HCT116 (cell line): ENCODE measurements at regions not wholly inside any gene's neighbourhood (a gene's known extent, or its start where the extent isn't known, plus 50 kb on each side); places are given as distances from the start of the nearest gene placed in this dataset.

Experiments used
- ATAC-seq: fragments of 200-7000 bp; cut with Tn5 transposase; 2 replicates; pipeline ENCODE4 v1.9.1; 2020; ENCODE audit warnings: mild to moderate bottlenecking, moderate library complexity
- BruUV-seq: library from RNA; stranded (reverse); fragments of 400-500 nt; replicated peaks from 2 replicates; lab custom pipeline; 2021; lab: Mats Ljungman, UMichigan
- CTCF ChIA-PET: fragments of 300-600 bp; sonication (Branson Sonifier 250); formaldehyde crosslinking; loops from one replicate; lab custom pipeline; 2021; ENCODE audit warnings: antibody characterized with exemption; lab: Charles Lee
- POLR2A ChIA-PET: fragments of 300-600, 350-600 bp; sonication (Branson Sonifier 250); formaldehyde crosslinking; loops from one replicate; lab custom pipeline; 2021; ENCODE audit warnings: antibody characterized with exemption; lab: Charles Lee
- RAD21 ChIA-PET, 2 experiments: fragments of 300-600 bp; sonication (Branson Sonifier 250); formaldehyde crosslinking; loops; one replicate each; lab custom pipeline; 2023; ENCODE audit warnings: low total read pairs in 2 of 2; ENCODE audit not compliant: uncharacterized antibody in 2 of 2, unreplicated experiment in 2 of 2, low non-redundant PET in 1 of 2; lab: Charles Lee
- DNase-seq: peaks from one replicate; pipeline ENCODE4 v3.0.0-alpha.2; 2010; ENCODE audit warnings: low read depth, low spot score
- H2AFZ ChIP-seq: fragments of 200-600 bp; shearing (Covaris generic), sonication (generic); 2 replicates; pipeline ENCODE4 v1.6.1; 2017; ENCODE audit warnings: low read depth, mixed run types, mixed read lengths, antibody characterized with exemption, low read length; ENCODE audit not compliant: poor library complexity, severe bottlenecking
- H3K27ac ChIP-seq: 2 replicates; pipeline ENCODE4 v1.5.1; 2012; ENCODE audit warnings: low read depth, low read length
- H3K27me3 ChIP-seq: fragments of 200-600 bp; sonication (generic); 2 replicates; pipeline ENCODE4 v1.6.1; 2016; ENCODE audit warnings: mixed run types, low read length, mixed read lengths; ENCODE audit not compliant: insufficient read depth
- H3K36me3 ChIP-seq, 2 experiments: fragments of 200-500 bp in 1 of 2; fragments of 200-600 bp in 1 of 2; sonication (Bioruptor generic) in 1 of 2; sonication (generic) in 1 of 2; 2 replicates each; pipeline versions ENCODE4 v1.5.1 to v1.6.1; 2014 to 2016; ENCODE audit warnings: low read length in 2 of 2, inconsistent platforms in 1 of 2, mixed read lengths in 1 of 2, mixed run types in 1 of 2; ENCODE audit not compliant: insufficient read depth in 2 of 2, control insufficient read depth in 1 of 2
- H3K4me1 ChIP-seq, 2 experiments: fragments of 200-600 bp in 1 of 2; sonication (generic) in 1 of 2; 2 replicates each; pipeline versions ENCODE4 v1.5.1 to v1.6.1; 2012 to 2017; ENCODE audit warnings: low read length in 2 of 2, inconsistent platforms in 1 of 2, mild to moderate bottlenecking in 1 of 2, mixed read lengths in 1 of 2, mixed run types in 1 of 2, moderate library complexity in 1 of 2; ENCODE audit not compliant: insufficient read depth in 2 of 2, control insufficient read depth in 1 of 2
- H3K4me2 ChIP-seq: fragments of 200-600 bp; sonication (generic); 2 replicates; pipeline ENCODE4 v1.6.1; 2017; ENCODE audit warnings: mixed run types, low read length, mixed read lengths
- H3K4me3 ChIP-seq, 2 experiments: fragments of 200-600 bp in 1 of 2; sonication (generic) in 1 of 2; replicated peaks in 1 of 2; 2 replicates each; pipeline ENCODE4 v1.5.1; 2011 to 2016; ENCODE audit warnings: low read length in 2 of 2, control low read depth in 1 of 2, low read depth in 1 of 2, mild to moderate bottlenecking in 1 of 2, mixed read lengths in 1 of 2, mixed run types in 1 of 2
- H3K79me2 ChIP-seq: fragments of 200-600 bp; sonication (generic); 2 replicates; pipeline ENCODE4 v1.6.1; 2017; ENCODE audit warnings: mild to moderate bottlenecking, mixed run types, low read length, moderate library complexity, mixed read lengths; ENCODE audit not compliant: insufficient read depth
- H3K9ac ChIP-seq: fragments of 200-600 bp; sonication (generic); 2 replicates; pipeline ENCODE4 v1.6.1; 2016; ENCODE audit warnings: low read length, mixed read lengths
- H3K9me2 ChIP-seq: fragments of 200-600 bp; sonication (generic), shearing (Covaris generic); 2 replicates; pipeline ENCODE4 v1.6.1; 2017; ENCODE audit warnings: mixed run types, mild to moderate bottlenecking, moderate library complexity; ENCODE audit not compliant: insufficient read depth
- H3K9me3 ChIP-seq, 2 experiments: fragments of 200-500 bp in 1 of 2; fragments of 200-600 bp in 1 of 2; sonication (Bioruptor generic) in 1 of 2; sonication (generic) in 1 of 2; 2 replicates each; pipeline ENCODE4 v1.6.1; 2014 to 2017; ENCODE audit warnings: low read length in 2 of 2, mixed read lengths in 2 of 2, inconsistent platforms in 1 of 2, low read depth in 1 of 2, mild to moderate bottlenecking in 1 of 2, mixed run types in 1 of 2, moderate library complexity in 1 of 2; ENCODE audit not compliant: control insufficient read depth in 1 of 2, insufficient read depth in 1 of 2
- H4K20me1 ChIP-seq: fragments of 200-600 bp; sonication (generic), shearing (Covaris generic); 2 replicates; pipeline ENCODE4 v1.6.1; 2017; ENCODE audit warnings: mixed run types, mild to moderate bottlenecking, moderate library complexity; ENCODE audit not compliant: insufficient read depth
- CEBPB ChIP-seq: IDR thresholded peaks from 2 replicates; pipeline ENCODE4 v1.6.1; 2012; ENCODE audit warnings: low read depth
- EGR1 ChIP-seq: IDR thresholded peaks from 2 replicates; pipeline ENCODE4 v1.6.1; 2012; ENCODE audit warnings: low read depth
- ELF1 ChIP-seq: IDR thresholded peaks from 2 replicates; pipeline ENCODE4 v1.6.1; 2012; ENCODE audit warnings: low read depth, borderline replicate concordance
- JUND ChIP-seq: IDR thresholded peaks from 2 replicates; pipeline ENCODE4 v1.6.1; 2012
- POLR2A ChIP-seq: IDR thresholded peaks from 2 replicates; pipeline ENCODE4 v1.7.0; 2011; ENCODE audit warnings: borderline replicate concordance; ENCODE audit not compliant: insufficient read depth, insufficient read length; ENCODE audit errors: extremely low read depth
- SP1 ChIP-seq: IDR thresholded peaks from 2 replicates; pipeline ENCODE4 v1.6.1; 2012; ENCODE audit warnings: low read depth
- TCF7L2 ChIP-seq: IDR thresholded peaks from 2 replicates; pipeline ENCODE4 v1.7.0; 2011; ENCODE audit warnings: borderline replicate concordance, inconsistent platforms; ENCODE audit not compliant: insufficient read depth, insufficient read length; ENCODE audit errors: extremely low read depth
- YY1 ChIP-seq: IDR thresholded peaks from 2 replicates; pipeline ENCODE4 v1.6.1; 2011; ENCODE audit warnings: low read length, low read depth, moderate library complexity, mild to moderate bottlenecking; ENCODE audit not compliant: insufficient replicate concordance; ENCODE audit errors: extremely low read depth
- ZNF274 ChIP-seq: fragments of 200-500 bp; sonication (Bioruptor generic); IDR thresholded peaks from 2 replicates; pipeline ENCODE4 v1.6.1; 2014; ENCODE audit warnings: mild to moderate bottlenecking, low read depth, low read length, inconsistent platforms
- intact Hi-C: fragments of 100-400 bp; cut with micrococcal nuclease; formaldehyde crosslinking; loops from 2 replicates; pipeline ENCODE4 v1.10.0; 2022

GRCh38 chr5:61999371-61999770 is 306.6 kb upstream of the KIF2A start:
- POLR2A ChIA-PET, result no interaction called here
- H3K9me3 ChIP-seq, result no peaks in the 10 kb centered on the region
- no peaks in the 10 kb centered on the region for H3K4me1 ChIP-seq
- RAD21 ChIA-PET, result no interaction called here
- no peak for ATAC-seq
- no peaks in the 10 kb centered on the region for H4K20me1 ChIP-seq
- no peak overlapping the region for H2AFZ ChIP-seq
- no peak for DNase-seq
- H3K9me2 ChIP-seq, result no peaks in the 10 kb centered on the region
- intact Hi-C loops, result no loop called here
- no peaks in the 10 kb centered on the region for H3K79me2 ChIP-seq
- H3K4me3 ChIP-seq, result no peak overlapping the region
- no peak overlapping the region for H3K27ac ChIP-seq
- TF ChIP-seq POLR2A (no peak), ZNF274 (no peak), TCF7L2 (no peak)
- H3K9ac ChIP-seq, result no peak overlapping the region
- CTCF ChIA-PET, result no interaction called here
- H3K4me2 ChIP-seq, result no peak overlapping the region
- peaks cover 47% of the 10 kb centered on the region; the same call in 1 of the 2 replicates for H3K27me3 ChIP-seq
- no peaks in the 10 kb centered on the region for H3K36me3 ChIP-seq
- BruUV-seq, result no TSS peak

DNA sequence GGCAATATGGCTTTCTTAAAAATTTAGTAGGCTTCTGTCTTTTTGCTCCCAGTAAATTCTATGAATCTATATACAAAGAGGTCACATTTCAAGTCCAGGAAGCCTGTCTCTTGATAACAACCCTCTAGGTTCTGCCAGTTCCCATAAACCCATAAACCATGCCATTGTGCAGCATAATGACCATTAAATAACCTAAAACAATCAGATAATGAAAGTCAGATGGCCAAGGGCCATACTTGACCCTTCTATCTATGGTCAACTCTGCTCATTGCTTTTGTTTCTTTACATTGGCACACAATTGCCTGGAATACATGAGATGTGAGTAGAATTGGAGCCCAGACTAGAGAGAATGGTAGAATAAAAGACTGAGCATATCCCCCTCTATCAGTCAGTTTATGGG is 305.4 kb upstream of the KIF2A start:
- DNase-seq (no peak), ATAC-seq (no peak)
- ChIA-PET CTCF (no interaction called here), RAD21 (no interaction called here), POLR2A (no interaction called here)
- H3K27ac ChIP-seq, result no peak overlapping the region
- no peaks in the 10 kb centered on the region for H4K20me1 ChIP-seq
- no peak overlapping the region for H3K4me2 ChIP-seq
- no peak overlapping the region for H3K9ac ChIP-seq
- no TSS peak for BruUV-seq
- no peaks in the 10 kb centered on the region for H3K4me1 ChIP-seq
- no peak overlapping the region for H2AFZ ChIP-seq
- intact Hi-C loops, result no loop called here
- no peaks in the 10 kb centered on the region for H3K9me3 ChIP-seq
- no peaks in the 10 kb centered on the region for H3K9me2 ChIP-seq
- H3K36me3 ChIP-seq, result no peaks in the 10 kb centered on the region
- H3K79me2 ChIP-seq, result no peaks in the 10 kb centered on the region
- H3K4me3 ChIP-seq, result no peak overlapping the region
- TF ChIP-seq ELF1 (no peak), JUND (no peak), CEBPB (no peak), TCF7L2 (no peak), EGR1 (no peak), YY1 (no peak), SP1 (no peak)
- TF ChIP-seq, all 23 proteins: peak for 0
- peaks cover 46% of the 10 kb centered on the region; the same call in 1 of the 2 replicates for H3K27me3 ChIP-seq
